Keratinocyte (primary cell): ENCODE measurements at regions not wholly inside any gene's neighbourhood (a gene's known extent, or its start where the extent isn't known, plus 50 kb on each side); places are given as distances from the start of the nearest gene placed in this dataset.

Experiments used
- DNase-seq: peaks from one replicate; pipeline ENCODE4 v3.0.0-alpha.2; 2011; ENCODE audit warnings: low read depth, missing footprints, low spot score
- FAIRE-seq: peaks from 2 replicates; lab custom pipeline; 2011; peaks lifted over from hg19 to GRCh38; lab: Jason Lieb, UNC
- H2AFZ ChIP-seq: 2 replicates; pipeline ENCODE4 v1.6.0; 2012; ENCODE audit warnings: low read length, control low read depth, inconsistent platforms; ENCODE audit not compliant: control insufficient read depth
- H3K27ac ChIP-seq: 2 replicates; pipeline ENCODE4 v1.5.1; 2011; ENCODE audit warnings: low read length; ENCODE audit not compliant: control insufficient read depth, insufficient read depth
- H3K27me3 ChIP-seq: 3 replicates; pipeline ENCODE4 v1.6.0; 2011; ENCODE audit warnings: low read length; ENCODE audit not compliant: control insufficient read depth, insufficient read depth; ENCODE audit errors: extremely low read depth
- H3K36me3 ChIP-seq, 2 experiments: 2 replicates in 1 of 2; 3 replicates in 1 of 2; pipeline ENCODE4 v1.5.1; 2011; ENCODE audit warnings: low read length in 2 of 2, mild to moderate bottlenecking in 1 of 2; ENCODE audit not compliant: control insufficient read depth in 2 of 2, insufficient read depth in 2 of 2; ENCODE audit errors: extremely low read depth in 1 of 2
- H3K4me1 ChIP-seq: 3 replicates; pipeline ENCODE4 v1.5.1; 2011; ENCODE audit warnings: low read length; ENCODE audit not compliant: control insufficient read depth, insufficient read depth; ENCODE audit errors: extremely low read depth
- H3K4me2 ChIP-seq: 3 replicates; pipeline ENCODE4 v1.6.0; 2011; ENCODE audit warnings: low read depth, low read length; ENCODE audit not compliant: control insufficient read depth, insufficient read depth; ENCODE audit errors: extremely low read depth
- H3K4me3 ChIP-seq, 3 experiments: fragments of 200-600 bp in 1 of 3; sonication (generic) in 1 of 3; 2 replicates in 2 of 3; 3 replicates in 1 of 3; pipeline ENCODE4 v1.5.1; 2011 to 2016; ENCODE audit warnings: low read length in 3 of 3, mild to moderate bottlenecking in 3 of 3, control low read depth in 2 of 3, inconsistent platforms in 1 of 3, low read depth in 1 of 3, mixed read lengths in 1 of 3, mixed run types in 1 of 3, moderate library complexity in 1 of 3; ENCODE audit not compliant: control insufficient read depth in 2 of 3, insufficient read depth in 2 of 3; ENCODE audit errors: extremely low read depth in 1 of 3
- H3K79me2 ChIP-seq: 2 replicates; pipeline ENCODE4 v1.6.0; 2012; ENCODE audit warnings: low read length; ENCODE audit not compliant: control insufficient read depth, insufficient read depth
- H3K9ac ChIP-seq: 3 replicates; pipeline ENCODE4 v1.6.0; 2011; ENCODE audit warnings: low read length; ENCODE audit not compliant: control insufficient read depth, insufficient read depth; ENCODE audit errors: extremely low read depth
- H3K9me1 ChIP-seq: 3 replicates; pipeline ENCODE4 v1.6.0; 2011; ENCODE audit warnings: low read length; ENCODE audit not compliant: control insufficient read depth, insufficient read depth; ENCODE audit errors: extremely low read depth
- H3K9me3 ChIP-seq: 2 replicates; pipeline ENCODE4 v1.5.1; 2012; ENCODE audit warnings: low read depth, low read length; ENCODE audit not compliant: control insufficient read depth
- H4K20me1 ChIP-seq: 3 replicates; pipeline ENCODE4 v1.6.0; 2011; ENCODE audit warnings: low read length; ENCODE audit not compliant: control insufficient read depth, insufficient read depth; ENCODE audit errors: extremely low read depth
- CTCF ChIP-seq, 3 experiments: IDR thresholded peaks in 1 of 3; conservative IDR thresholded peaks in 1 of 3; optimal IDR thresholded peaks in 1 of 3; 2 replicates in 2 of 3; 3 replicates in 1 of 3; pipeline versions ENCODE3 to v1.5.1; 2011; ENCODE audit warnings: low read length in 3 of 3, mild to moderate bottlenecking in 3 of 3, moderate library complexity in 2 of 3, control low read depth in 1 of 3, inconsistent platforms in 1 of 3; ENCODE audit not compliant: insufficient read depth in 2 of 3; ENCODE audit errors: extremely low read depth in 1 of 3
- EZH2 ChIP-seq: IDR thresholded peaks from one replicate; pipeline ENCODE4 v1.6.1; 2012; ENCODE audit warnings: inconsistent platforms, mild to moderate bottlenecking, low read length, moderate library complexity
- dilution Hi-C: fragments of 300-500 bp; cut with MboI; formaldehyde crosslinking; loops from one replicate; pipeline ENCODE4 v1.7.0; 2020; ENCODE audit warnings: low sequenced_read_pairs; ENCODE audit not compliant: extremely low pct_ligation_motif_present

GRCh38 chr13:80572308-80572922, 231.5 kb upstream of the SPRY2 start:
- FAIRE-seq (no peak), DNase-seq (no peak)
- dilution Hi-C loops, result no loop called here
- Histone ChIP-seq H4K20me1 (no peaks in the 10 kb centered on the region), H3K9me3 (no peaks in the 10 kb centered on the region), H3K4me2 (no peak overlapping the region), H3K27ac (no peak overlapping the region), H3K27me3 (no peaks in the 10 kb centered on the region), H3K4me3 (no peak overlapping the region), H3K4me1 (no peaks in the 10 kb centered on the region), H3K9ac (no peak overlapping the region), H3K36me3 (no peaks in the 10 kb centered on the region), H3K9me1 (no peaks in the 10 kb centered on the region), H3K79me2 (no peaks in the 10 kb centered on the region), H2AFZ (no peak overlapping the region)
- TF ChIP-seq CTCF (optimal IDR thresholded peaks at IDR 0.05 in 1 of 3, IDR thresholded peaks at IDR 0.05 in 1 of 3, conservative IDR thresholded peaks at IDR 0.05 in 1 of 3; ENCODE audit: extremely low read depth in 1 of 3, insufficient read depth in 2 of 3, low read length in 3 of 3) (no peak), EZH2 (no peak)

- dilution Hi-C loops, result no loop called here
- Histone ChIP-seq H3K27me3 (no peaks in the 10 kb centered on the region), H3K79me2 (no peaks in the 10 kb centered on the region), H3K4me1 (no peaks in the 10 kb centered on the region), H3K9me3 (no peaks in the 10 kb centered on the region), H3K4me2 (no peak overlapping the region), H4K20me1 (no peaks in the 10 kb centered on the region), H2AFZ (no peak overlapping the region), H3K9ac (no peak overlapping the region), H3K27ac (no peak overlapping the region), H3K9me1 (no peaks in the 10 kb centered on the region), H3K36me3 (no peaks in the 10 kb centered on the region), H3K4me3 (no peak overlapping the region)
- no peak for DNase-seq
- FAIRE-seq, result no peak
- TF ChIP-seq EZH2 (no peak), CTCF (optimal IDR thresholded peaks at IDR 0.05 in 1 of 3, IDR thresholded peaks at IDR 0.05 in 1 of 3, conservative IDR thresholded peaks at IDR 0.05 in 1 of 3; ENCODE audit: extremely low read depth in 1 of 3, insufficient read depth in 2 of 3, low read length in 3 of 3) (no peak)
These were observed 230.7 kb upstream of the SPRY2 start for GRCh38 chr13:80571346-80572307.
